WERI-Rb-1 (cell line): ENCODE measurements at regions not wholly inside any gene's neighbourhood (a gene's known extent, or its start where the extent isn't known, plus 50 kb on each side); places are given as distances from the start of the nearest gene placed in this dataset.

ENCODE experiments used
- DNase-seq: peaks from one replicate; pipeline ENCODE4 v3.0.0-alpha.2; 2020
- H3K27ac ChIP-seq: fragments of 250-450 bp; sonication (Bioruptor Pico); 2 replicates; pipeline ENCODE4 v1.5.1; 2020; ENCODE audit warnings: mild to moderate bottlenecking, moderate library complexity
- H3K27me3 ChIP-seq: fragments of 250-450 bp; sonication (Bioruptor Pico); 2 replicates; pipeline ENCODE4 v1.5.1; 2021; ENCODE audit warnings: mild to moderate bottlenecking, low read depth, moderate library complexity; ENCODE audit not compliant: insufficient read depth, severe bottlenecking
- H3K36me3 ChIP-seq: fragments of 250-450 bp; sonication (Bioruptor Pico); 2 replicates; pipeline ENCODE4 v1.5.1; 2020; ENCODE audit warnings: mild to moderate bottlenecking, moderate library complexity
- H3K4me3 ChIP-seq: 2 replicates; pipeline ENCODE4 v1.5.1; 2011; ENCODE audit warnings: low read depth, mild to moderate bottlenecking, control low read depth, low read length
- H3K9me3 ChIP-seq: fragments of 250-450 bp; sonication (Bioruptor Pico); 2 replicates; pipeline ENCODE4 v1.5.1; 2021; ENCODE audit warnings: mild to moderate bottlenecking, moderate library complexity; ENCODE audit not compliant: severe bottlenecking
- TF ChIP-seq, protein P1 (sequence below): IDR thresholded peaks from 2 replicates; pipeline ENCODE4 v1.5.1; 2011; ENCODE audit warnings: low read depth, mild to moderate bottlenecking, control low read depth, inconsistent platforms, low read length

DNA sequence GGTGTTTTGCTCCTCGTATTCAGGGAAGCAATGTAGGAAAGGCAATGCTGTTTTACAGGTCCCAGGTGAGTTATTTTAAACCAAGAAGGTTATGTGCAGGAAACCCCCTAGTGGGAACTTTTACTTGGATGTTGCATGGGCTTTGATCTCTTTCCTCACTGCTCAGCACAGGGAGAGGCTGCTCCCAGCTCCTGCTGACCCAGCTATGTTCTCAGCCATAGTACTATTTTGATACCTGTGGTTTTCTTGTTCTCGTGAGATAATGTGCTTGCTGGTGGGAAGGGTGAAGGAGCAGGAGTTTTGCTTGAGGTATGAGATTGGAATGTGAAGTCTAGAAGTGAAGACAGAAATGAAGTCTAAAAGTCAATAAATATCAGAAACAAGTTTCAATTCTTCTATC, 265.6 kb upstream of the FBXL7 start:
- no peaks in the 10 kb centered on the region for H3K27me3 ChIP-seq
- peaks cover 2% of the 10 kb centered on the region for H3K9me3 ChIP-seq
- H3K27ac ChIP-seq, result no peak overlapping the region
- no peak overlapping the region for H3K4me3 ChIP-seq
- TF ChIP-seq, protein P1, sequence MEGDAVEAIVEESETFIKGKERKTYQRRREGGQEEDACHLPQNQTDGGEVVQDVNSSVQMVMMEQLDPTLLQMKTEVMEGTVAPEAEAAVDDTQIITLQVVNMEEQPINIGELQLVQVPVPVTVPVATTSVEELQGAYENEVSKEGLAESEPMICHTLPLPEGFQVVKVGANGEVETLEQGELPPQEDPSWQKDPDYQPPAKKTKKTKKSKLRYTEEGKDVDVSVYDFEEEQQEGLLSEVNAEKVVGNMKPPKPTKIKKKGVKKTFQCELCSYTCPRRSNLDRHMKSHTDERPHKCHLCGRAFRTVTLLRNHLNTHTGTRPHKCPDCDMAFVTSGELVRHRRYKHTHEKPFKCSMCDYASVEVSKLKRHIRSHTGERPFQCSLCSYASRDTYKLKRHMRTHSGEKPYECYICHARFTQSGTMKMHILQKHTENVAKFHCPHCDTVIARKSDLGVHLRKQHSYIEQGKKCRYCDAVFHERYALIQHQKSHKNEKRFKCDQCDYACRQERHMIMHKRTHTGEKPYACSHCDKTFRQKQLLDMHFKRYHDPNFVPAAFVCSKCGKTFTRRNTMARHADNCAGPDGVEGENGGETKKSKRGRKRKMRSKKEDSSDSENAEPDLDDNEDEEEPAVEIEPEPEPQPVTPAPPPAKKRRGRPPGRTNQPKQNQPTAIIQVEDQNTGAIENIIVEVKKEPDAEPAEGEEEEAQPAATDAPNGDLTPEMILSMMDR, result no peak
- no peaks in the 10 kb centered on the region for H3K36me3 ChIP-seq
- no peak for DNase-seq

DNA sequence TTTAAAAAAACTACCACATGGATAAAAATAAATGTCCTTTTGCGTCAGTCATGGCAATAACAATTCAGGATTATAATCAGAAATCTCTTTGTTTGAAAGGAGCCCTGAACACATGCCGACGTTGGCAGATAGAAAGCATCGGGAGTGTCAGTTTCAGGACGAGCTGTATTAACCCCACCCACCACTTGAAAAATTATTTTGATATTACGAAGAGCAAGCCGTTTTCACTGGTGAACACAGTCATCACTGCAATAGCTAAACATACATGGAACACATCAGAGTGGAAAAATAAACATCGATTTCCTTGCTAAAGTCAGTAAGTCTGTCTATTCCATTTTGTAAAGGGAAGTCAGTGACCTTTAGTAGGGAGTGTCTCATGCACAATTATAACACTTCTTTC, 266.4 kb upstream of the FBXL7 start:
- TF ChIP-seq, protein P1, result no peak
- DNase-seq, result no peak
- H3K27me3 ChIP-seq, result no peaks in the 10 kb centered on the region
- no peaks in the 10 kb centered on the region for H3K36me3 ChIP-seq
- no peak overlapping the region for H3K4me3 ChIP-seq
- H3K27ac ChIP-seq, result no peak overlapping the region
- H3K9me3 ChIP-seq, result no peaks in the 10 kb centered on the region

DNA sequence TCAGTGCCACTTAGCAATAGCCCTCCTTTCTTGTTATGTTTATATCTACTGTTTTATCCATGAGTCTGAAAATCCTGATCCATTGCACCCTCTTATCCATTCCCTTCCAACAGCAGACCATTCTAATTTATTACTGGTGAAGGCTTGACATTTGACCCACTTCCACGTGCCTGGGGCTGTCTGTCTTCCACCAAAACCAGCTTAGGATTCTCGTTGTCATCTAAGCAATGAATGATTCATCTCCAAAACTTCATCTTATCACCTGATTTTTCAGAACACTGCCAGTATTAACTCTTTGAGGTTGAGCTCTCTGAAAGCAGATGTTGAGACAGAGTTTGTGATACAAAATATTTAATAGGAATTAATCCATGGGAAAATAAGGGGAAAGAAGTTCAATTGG, 277.8 kb upstream of the FBXL7 start:
- Histone ChIP-seq H3K9me3 (no peaks in the 10 kb centered on the region), H3K4me3 (no peak overlapping the region), H3K27ac (no peak overlapping the region), H3K27me3 (no peaks in the 10 kb centered on the region), H3K36me3 (no peaks in the 10 kb centered on the region)
- DNase-seq, result no peak
- TF ChIP-seq, protein P1, result no peak

DNA sequence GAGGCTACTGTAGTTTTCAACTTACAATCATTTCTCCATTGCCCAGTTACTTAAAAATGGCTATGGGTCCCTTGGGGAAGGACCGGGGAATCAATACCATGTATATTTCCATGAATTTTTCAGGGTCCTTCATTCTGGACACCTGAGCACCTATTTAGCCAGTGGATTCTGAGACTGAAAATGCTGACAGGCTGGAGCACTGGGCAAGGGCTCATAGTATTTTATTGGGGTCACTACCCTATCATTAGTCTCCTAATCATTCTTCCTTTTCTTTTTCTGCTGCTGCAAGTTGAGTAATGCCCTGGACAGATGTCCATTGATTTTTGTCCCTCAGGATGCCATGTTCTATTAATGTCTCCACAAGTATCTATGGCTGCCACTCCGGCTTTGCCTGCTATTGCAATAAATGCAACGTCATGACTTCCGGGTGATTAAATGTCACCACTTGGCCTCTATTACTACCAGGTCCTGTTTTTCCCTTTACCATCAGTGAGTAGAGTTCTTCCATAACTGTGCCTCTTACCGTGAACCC, 279.3 kb upstream of the FBXL7 start:
- TF ChIP-seq, protein P1, result no peak
- no peak for DNase-seq
- Histone ChIP-seq H3K36me3 (no peaks in the 10 kb centered on the region), H3K9me3 (no peaks in the 10 kb centered on the region), H3K27me3 (no peaks in the 10 kb centered on the region), H3K4me3 (no peak overlapping the region), H3K27ac (no peak overlapping the region)

DNA sequence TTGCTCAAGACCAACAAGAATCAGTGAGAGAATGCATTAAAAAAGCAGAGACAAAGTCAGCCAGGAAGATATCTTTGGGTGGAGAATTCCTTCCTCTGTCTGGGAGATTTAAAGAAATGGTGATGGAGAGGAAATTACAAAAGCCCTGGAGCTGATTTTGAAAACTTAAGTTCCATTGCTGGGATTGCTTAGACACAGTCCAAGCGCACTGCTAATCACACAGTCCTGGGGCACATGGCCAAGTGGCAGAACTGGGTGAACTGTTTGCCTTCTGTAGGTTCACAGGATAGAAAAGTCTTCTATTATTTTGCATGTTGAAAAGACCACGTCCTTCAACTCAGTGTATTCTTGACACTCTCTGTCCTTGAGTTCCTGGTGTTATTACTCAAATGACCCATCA, 284.9 kb upstream of the FBXL7 start:
- Histone ChIP-seq H3K36me3 (no peaks in the 10 kb centered on the region), H3K9me3 (no peaks in the 10 kb centered on the region), H3K4me3 (no peak overlapping the region), H3K27ac (no peak overlapping the region), H3K27me3 (no peaks in the 10 kb centered on the region)
- DNase-seq, result no peak
- TF ChIP-seq, protein P1, result no peak

DNA sequence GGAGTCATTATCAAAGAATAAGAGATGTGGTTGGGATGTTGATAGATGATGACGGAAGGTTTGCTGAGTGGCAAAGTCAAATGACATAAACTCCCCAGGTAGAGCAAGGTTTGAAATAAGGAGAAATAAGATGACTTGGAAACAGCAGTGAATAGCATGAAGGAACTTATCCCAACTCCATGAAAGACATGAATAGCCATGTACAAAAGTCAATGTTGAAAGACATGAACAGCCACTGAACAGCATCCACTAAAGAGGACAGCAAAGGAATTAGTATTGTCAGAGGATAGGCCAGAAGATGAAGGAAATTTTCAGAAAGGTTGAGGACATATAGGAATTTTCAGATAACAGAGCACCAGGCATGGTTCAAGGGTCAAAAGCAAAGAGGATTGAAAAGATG, 286.0 kb upstream of the FBXL7 start:
- no peak for DNase-seq
- TF ChIP-seq, protein P1, result no peak
- no peak overlapping the region for H3K4me3 ChIP-seq
- H3K27me3 ChIP-seq, result no peaks in the 10 kb centered on the region
- no peaks in the 10 kb centered on the region for H3K9me3 ChIP-seq
- H3K36me3 ChIP-seq, result no peaks in the 10 kb centered on the region
- no peak overlapping the region for H3K27ac ChIP-seq
